ENCODE measurements at regions not wholly inside any gene's neighbourhood (a gene's known extent, or its start where the extent isn't known, plus 50 kb on each side); places are given as distances from the start of the nearest gene placed in this dataset.

GRCh38 chr15:70329179-70329578 lies 231.5 kb upstream of the TLE3 start:
- TF ChIP-seq, protein P1, sequence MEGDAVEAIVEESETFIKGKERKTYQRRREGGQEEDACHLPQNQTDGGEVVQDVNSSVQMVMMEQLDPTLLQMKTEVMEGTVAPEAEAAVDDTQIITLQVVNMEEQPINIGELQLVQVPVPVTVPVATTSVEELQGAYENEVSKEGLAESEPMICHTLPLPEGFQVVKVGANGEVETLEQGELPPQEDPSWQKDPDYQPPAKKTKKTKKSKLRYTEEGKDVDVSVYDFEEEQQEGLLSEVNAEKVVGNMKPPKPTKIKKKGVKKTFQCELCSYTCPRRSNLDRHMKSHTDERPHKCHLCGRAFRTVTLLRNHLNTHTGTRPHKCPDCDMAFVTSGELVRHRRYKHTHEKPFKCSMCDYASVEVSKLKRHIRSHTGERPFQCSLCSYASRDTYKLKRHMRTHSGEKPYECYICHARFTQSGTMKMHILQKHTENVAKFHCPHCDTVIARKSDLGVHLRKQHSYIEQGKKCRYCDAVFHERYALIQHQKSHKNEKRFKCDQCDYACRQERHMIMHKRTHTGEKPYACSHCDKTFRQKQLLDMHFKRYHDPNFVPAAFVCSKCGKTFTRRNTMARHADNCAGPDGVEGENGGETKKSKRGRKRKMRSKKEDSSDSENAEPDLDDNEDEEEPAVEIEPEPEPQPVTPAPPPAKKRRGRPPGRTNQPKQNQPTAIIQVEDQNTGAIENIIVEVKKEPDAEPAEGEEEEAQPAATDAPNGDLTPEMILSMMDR (IDR thresholded peaks at IDR 0.05) = no peak
- TF ChIP-seq POLR2A (IDR thresholded peaks at IDR 0.05) = no peak

Measured in heart left ventricle (tissue), 13 donors.